ENCODE measurements at regions not wholly inside any gene's neighbourhood (a gene's known extent, or its start where the extent isn't known, plus 50 kb on each side); places are given as distances from the start of the nearest gene placed in this dataset.

GRCh38 chrX:724256-724655, 93.7 kb downstream of the SHOX start:
- TF ChIP-seq EZH2 (IDR thresholded peaks at IDR 0.05; ENCODE audit: low read depth, unreplicated experiment) (no peak), CREB1 (CRISPR knock-in tag; IDR thresholded peaks at IDR 0.05; ENCODE audit: low read depth) (no peak), POLR2AphosphoS5 (IDR thresholded peaks at IDR 0.05; ENCODE audit: low read depth) (no peak), EZH2phosphoT487 (IDR thresholded peaks at IDR 0.05; ENCODE audit: unreplicated experiment) (no peak), JUNB (IDR thresholded peaks at IDR 0.05; ENCODE audit: unreplicated experiment) (no peak)
- TF ChIP-seq, protein P1, sequence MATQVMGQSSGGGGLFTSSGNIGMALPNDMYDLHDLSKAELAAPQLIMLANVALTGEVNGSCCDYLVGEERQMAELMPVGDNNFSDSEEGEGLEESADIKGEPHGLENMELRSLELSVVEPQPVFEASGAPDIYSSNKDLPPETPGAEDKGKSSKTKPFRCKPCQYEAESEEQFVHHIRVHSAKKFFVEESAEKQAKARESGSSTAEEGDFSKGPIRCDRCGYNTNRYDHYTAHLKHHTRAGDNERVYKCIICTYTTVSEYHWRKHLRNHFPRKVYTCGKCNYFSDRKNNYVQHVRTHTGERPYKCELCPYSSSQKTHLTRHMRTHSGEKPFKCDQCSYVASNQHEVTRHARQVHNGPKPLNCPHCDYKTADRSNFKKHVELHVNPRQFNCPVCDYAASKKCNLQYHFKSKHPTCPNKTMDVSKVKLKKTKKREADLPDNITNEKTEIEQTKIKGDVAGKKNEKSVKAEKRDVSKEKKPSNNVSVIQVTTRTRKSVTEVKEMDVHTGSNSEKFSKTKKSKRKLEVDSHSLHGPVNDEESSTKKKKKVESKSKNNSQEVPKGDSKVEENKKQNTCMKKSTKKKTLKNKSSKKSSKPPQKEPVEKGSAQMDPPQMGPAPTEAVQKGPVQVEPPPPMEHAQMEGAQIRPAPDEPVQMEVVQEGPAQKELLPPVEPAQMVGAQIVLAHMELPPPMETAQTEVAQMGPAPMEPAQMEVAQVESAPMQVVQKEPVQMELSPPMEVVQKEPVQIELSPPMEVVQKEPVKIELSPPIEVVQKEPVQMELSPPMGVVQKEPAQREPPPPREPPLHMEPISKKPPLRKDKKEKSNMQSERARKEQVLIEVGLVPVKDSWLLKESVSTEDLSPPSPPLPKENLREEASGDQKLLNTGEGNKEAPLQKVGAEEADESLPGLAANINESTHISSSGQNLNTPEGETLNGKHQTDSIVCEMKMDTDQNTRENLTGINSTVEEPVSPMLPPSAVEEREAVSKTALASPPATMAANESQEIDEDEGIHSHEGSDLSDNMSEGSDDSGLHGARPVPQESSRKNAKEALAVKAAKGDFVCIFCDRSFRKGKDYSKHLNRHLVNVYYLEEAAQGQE (IDR thresholded peaks at IDR 0.05; ENCODE audit: unreplicated experiment) = no peak
- TF ChIP-seq, protein P2, sequence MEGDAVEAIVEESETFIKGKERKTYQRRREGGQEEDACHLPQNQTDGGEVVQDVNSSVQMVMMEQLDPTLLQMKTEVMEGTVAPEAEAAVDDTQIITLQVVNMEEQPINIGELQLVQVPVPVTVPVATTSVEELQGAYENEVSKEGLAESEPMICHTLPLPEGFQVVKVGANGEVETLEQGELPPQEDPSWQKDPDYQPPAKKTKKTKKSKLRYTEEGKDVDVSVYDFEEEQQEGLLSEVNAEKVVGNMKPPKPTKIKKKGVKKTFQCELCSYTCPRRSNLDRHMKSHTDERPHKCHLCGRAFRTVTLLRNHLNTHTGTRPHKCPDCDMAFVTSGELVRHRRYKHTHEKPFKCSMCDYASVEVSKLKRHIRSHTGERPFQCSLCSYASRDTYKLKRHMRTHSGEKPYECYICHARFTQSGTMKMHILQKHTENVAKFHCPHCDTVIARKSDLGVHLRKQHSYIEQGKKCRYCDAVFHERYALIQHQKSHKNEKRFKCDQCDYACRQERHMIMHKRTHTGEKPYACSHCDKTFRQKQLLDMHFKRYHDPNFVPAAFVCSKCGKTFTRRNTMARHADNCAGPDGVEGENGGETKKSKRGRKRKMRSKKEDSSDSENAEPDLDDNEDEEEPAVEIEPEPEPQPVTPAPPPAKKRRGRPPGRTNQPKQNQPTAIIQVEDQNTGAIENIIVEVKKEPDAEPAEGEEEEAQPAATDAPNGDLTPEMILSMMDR (conservative IDR thresholded peaks at IDR 0.05; ENCODE audit: low read depth in 2 of 2) = no peak

Data from GM23338 (cell line).